Right lobe of liver (tissue), 6 donors: ENCODE measurements at regions not wholly inside any gene's neighbourhood (a gene's known extent, or its start where the extent isn't known, plus 50 kb on each side); places are given as distances from the start of the nearest gene placed in this dataset.

Experiments
- ATAC-seq, 4 donors: fragments of 200-7000 bp; cut with Tn5 transposase; one replicate each; pipeline ENCODE4 v1.9.1; 2020; ENCODE audit warnings: mild to moderate bottlenecking in 4 of 4, moderate library complexity in 4 of 4
- DNase-seq, 3 donors: peaks; one replicate each; pipeline ENCODE4 v3.0.0-alpha.2; 2020
- H3K27ac ChIP-seq, 3 donors: fragments of 200-600 bp; one replicate each; pipeline ENCODE4 v1.8.0; 2022
- H3K27me3 ChIP-seq, 2 donors: fragments of 200-600 bp; one replicate each; pipeline ENCODE4 v1.8.0; 2022
- H3K36me3 ChIP-seq, 4 donors: fragments of 200-600 bp; sonication (generic) in 1 of 4; one replicate each; pipeline versions ENCODE4 v1.5.1 to v1.8.0; 2017 to 2022; ENCODE audit warnings: control low read depth in 1 of 4
- H3K4me1 ChIP-seq, 4 donors: fragments of 200-600 bp; sonication (generic) in 1 of 4; one replicate each; pipeline versions ENCODE4 v1.5.1 to v1.8.0; 2017 to 2022; ENCODE audit warnings: control low read depth in 1 of 4
- H3K4me3 ChIP-seq, 3 donors: fragments of 200-600 bp; one replicate each; pipeline ENCODE4 v1.8.0; 2022
- H3K9me3 ChIP-seq, 4 donors: fragments of 200-600 bp; sonication (generic) in 1 of 4; one replicate each; pipeline versions ENCODE4 v1.5.1 to v1.8.0; 2017 to 2022; ENCODE audit warnings: control low read depth in 1 of 4
- POLR2A ChIP-seq: fragments of 450-650 bp; IDR thresholded peaks from one replicate; pipeline ENCODE4 v1.6.1; 2017; ENCODE audit warnings: antibody characterized with exemption, mild to moderate bottlenecking
- WGBS: methylation state at CpG from one replicate; pipeline ENCODE4 v1.1.6; 2018; ENCODE audit warnings: low coverage, low lambda C conversion rate; ENCODE audit not compliant: insufficient coverage; ENCODE audit errors: missing lambda C conversion rate; 5-methylcytosine and 5-hydroxymethylcytosine counted together
- intact Hi-C, 2 donors: fragments of 100-400 bp; cut with DNase I; formaldehyde crosslinking; loops; one replicate each; pipeline versions ENCODE4 v1.11.2 to v1.14.1; 2022
- TF ChIP-seq, protein P1 (sequence below), 4 donors: fragments of 200-600 bp in 3 of 4; fragments of 450-650 bp in 1 of 4; IDR thresholded peaks; one replicate each; pipeline versions ENCODE4 v1.5.1 to v1.8.0; 2016 to 2022; ENCODE audit warnings: antibody characterized with exemption in 4 of 4, mild to moderate bottlenecking in 2 of 4
- donor health status: DM: no; HTN: yes; CAD: no.
- donor health status: DM: no; HTN: no; CAD: no.
- donor health status: DM: no; HTN: no; CAD: no.
- donor health status: DM: no; HTN: yes; CAD: no.
- donor health status: DM: no; HTN: yes; CAD: no.

DNA sequence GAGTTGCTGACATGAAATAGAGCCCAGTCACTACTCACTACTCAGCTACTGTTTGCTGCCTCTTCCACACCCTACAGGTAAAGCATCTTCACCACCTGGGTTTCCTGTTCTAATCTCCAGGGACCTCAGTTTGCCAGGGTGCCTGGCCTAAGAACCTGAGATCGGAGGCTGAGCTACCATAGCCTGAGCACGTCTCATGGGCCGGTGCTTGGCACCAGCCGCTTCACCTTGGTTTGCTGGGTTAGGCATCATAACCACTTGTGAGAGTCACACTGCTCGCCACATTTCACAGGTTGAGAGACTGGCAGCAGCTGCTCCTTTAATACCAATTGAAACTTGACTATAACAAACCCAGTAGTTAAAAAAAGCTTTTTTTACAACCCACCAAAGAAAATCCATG is 75.1 kb downstream of the EMX2 start:
- Histone ChIP-seq H3K4me3 (no peak overlapping the region), H3K27ac (no peak overlapping the region), H3K4me1 (no peaks in the 10 kb centered on the region), H3K27me3 (no peaks in the 10 kb centered on the region), H3K36me3 (no peaks in the 10 kb centered on the region), H3K9me3 (no peaks in the 10 kb centered on the region)
- DNase-seq (no peak), ATAC-seq (no peak)
- intact Hi-C loops, result no loop called here
- WGBS, result no CpG with 5 or more reads among the region's 5 CpGs
- TF ChIP-seq, protein P1, sequence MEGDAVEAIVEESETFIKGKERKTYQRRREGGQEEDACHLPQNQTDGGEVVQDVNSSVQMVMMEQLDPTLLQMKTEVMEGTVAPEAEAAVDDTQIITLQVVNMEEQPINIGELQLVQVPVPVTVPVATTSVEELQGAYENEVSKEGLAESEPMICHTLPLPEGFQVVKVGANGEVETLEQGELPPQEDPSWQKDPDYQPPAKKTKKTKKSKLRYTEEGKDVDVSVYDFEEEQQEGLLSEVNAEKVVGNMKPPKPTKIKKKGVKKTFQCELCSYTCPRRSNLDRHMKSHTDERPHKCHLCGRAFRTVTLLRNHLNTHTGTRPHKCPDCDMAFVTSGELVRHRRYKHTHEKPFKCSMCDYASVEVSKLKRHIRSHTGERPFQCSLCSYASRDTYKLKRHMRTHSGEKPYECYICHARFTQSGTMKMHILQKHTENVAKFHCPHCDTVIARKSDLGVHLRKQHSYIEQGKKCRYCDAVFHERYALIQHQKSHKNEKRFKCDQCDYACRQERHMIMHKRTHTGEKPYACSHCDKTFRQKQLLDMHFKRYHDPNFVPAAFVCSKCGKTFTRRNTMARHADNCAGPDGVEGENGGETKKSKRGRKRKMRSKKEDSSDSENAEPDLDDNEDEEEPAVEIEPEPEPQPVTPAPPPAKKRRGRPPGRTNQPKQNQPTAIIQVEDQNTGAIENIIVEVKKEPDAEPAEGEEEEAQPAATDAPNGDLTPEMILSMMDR (IDR thresholded peaks at IDR 0.05), result no peak
- no peak for TF ChIP-seq POLR2A

DNA sequence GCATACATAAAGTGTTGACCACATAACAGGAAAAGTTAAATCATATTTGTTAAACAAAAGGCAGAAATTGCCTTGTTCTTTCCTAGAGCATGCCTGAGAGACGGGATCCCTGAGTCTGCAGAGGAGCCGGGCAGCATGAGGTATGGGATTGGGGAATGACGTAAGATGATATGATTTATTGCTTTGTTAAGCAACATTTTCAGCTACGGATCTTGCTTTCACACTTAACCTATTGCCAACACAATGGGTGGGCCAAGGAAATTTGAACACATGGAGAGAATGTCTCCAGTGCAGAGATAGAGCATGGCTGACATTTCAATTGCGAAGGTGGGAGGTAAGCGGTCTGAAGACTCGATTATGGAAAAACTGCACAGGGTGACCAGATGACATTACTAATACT is 76.7 kb downstream of the EMX2 start:
- intact Hi-C loops, result no loop called here
- no peak for ATAC-seq

DNA sequence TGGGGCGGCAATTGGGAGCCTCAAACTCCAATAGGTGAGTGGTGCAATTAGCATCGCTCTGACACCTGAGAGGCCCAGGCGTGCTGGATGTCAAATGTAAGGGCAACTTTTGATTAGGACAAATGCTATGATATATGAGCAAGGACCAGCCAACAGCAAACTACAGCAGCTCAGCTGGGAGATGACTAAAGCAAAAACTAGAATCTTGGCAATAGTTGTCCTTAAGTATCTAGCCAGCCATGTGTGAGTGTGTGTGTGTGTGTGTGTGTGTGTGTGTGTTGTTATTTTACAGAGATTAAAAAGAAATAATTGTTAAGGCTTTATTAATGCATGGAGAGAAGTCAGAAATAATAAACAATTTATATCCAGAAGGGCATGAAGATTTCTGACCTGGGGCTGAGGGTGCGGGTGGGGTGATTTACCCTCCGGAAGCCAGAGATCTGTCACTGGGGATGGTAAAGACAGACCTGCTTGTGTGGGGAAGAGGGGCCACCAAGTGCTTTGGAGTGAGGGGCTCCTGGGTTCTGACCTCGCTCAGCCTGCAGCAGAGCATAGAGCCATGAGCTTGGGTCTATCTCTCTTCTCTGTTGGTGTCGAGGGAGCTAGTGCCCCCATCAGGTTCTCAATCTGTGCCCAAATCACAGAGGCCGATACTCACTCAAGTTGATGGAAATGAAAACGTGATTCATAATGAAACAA is 77.3 kb downstream of the EMX2 start:
- DNase-seq, result no peak
- Histone ChIP-seq H3K27me3 (no peaks in the 10 kb centered on the region), H3K9me3 (no peaks in the 10 kb centered on the region), H3K27ac (no peak overlapping the region), H3K4me3 (no peak overlapping the region), H3K4me1 (no peaks in the 10 kb centered on the region), H3K36me3 (no peaks in the 10 kb centered on the region)
- intact Hi-C loops, result no loop called here
- WGBS, result 71% methylated on average over 7 of the region's 9 CpGs
- ATAC-seq, result no peak
- TF ChIP-seq, protein P1 (IDR thresholded peaks at IDR 0.05), result no peak
- no peak for TF ChIP-seq POLR2A

More for the DNA sequence above, 76.7 kb downstream of the EMX2 start:
- TF ChIP-seq, protein P1 (IDR thresholded peaks at IDR 0.05), result no peak
- TF ChIP-seq POLR2A, result no peak
- H3K27ac ChIP-seq, result no peak overlapping the region
- no peak overlapping the region for H3K4me3 ChIP-seq
- DNase-seq, result no peak
- H3K9me3 ChIP-seq, result no peaks in the 10 kb centered on the region
- H3K36me3 ChIP-seq, result no peaks in the 10 kb centered on the region
- WGBS, result 64% methylated on average over 7 of the region's 7 CpGs
- H3K4me1 ChIP-seq, result no peaks in the 10 kb centered on the region
- H3K27me3 ChIP-seq, result no peaks in the 10 kb centered on the region

DNA sequence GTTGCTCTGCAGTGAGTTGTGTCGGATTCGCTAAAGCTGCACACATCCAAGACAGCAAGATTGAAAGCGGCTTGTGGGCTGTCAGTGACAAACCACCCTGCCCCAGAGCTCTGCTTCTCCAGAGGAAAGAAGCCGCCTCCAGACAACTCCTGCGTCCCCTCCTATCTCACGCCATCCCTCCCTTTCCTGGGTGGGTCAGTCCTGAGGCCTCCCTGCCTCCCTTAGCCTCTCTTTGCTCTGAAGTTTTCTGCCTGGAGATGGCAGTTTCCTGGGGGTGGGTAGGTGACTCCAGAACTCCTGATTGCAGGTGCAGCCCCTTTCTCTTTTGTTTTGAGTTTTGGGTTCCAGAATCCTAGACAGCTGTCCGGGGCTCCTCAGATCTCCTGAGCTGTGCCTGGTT is 78.7 kb downstream of the EMX2 start:
- no peak for DNase-seq
- Histone ChIP-seq H3K27me3 (no peaks in the 10 kb centered on the region), H3K9me3 (no peaks in the 10 kb centered on the region), H3K4me1 (no peaks in the 10 kb centered on the region), H3K4me3 (no peak overlapping the region), H3K27ac (no peak overlapping the region), H3K36me3 (no peaks in the 10 kb centered on the region)
- intact Hi-C loops, result no loop called here
- TF ChIP-seq POLR2A, result no peak
- TF ChIP-seq, protein P1 (IDR thresholded peaks at IDR 0.05), result no peak
- WGBS, result 36% methylated on average over 2 of the region's 7 CpGs
- no peak for ATAC-seq
